WTC11 (cell line): ENCODE measurements at regions not wholly inside any gene's neighbourhood (a gene's known extent, or its start where the extent isn't known, plus 50 kb on each side); places are given as distances from the start of the nearest gene placed in this dataset.

ENCODE experiments used
- CBFB ChIP-seq: sonication (generic); formaldehyde crosslinking; IDR thresholded peaks from 2 replicates; pipeline ENCODE4 v1.8.1; 2022; ENCODE audit warnings: mild to moderate bottlenecking, low read depth, missing genetic modification reagents
- ELF4 ChIP-seq: sonication (generic); formaldehyde crosslinking; IDR thresholded peaks from 2 replicates; pipeline ENCODE4 v1.8.1; 2022; ENCODE audit warnings: low read depth, mild to moderate bottlenecking, moderate library complexity, missing genetic modification reagents
- ESRRA ChIP-seq: sonication (generic); formaldehyde crosslinking; IDR thresholded peaks from 2 replicates; pipeline ENCODE4 v1.8.1; 2022; ENCODE audit warnings: mild to moderate bottlenecking, missing genetic modification reagents, borderline replicate concordance
- FOXJ3 ChIP-seq: sonication (generic); formaldehyde crosslinking; IDR thresholded peaks from 2 replicates; pipeline ENCODE4 v1.9.0; 2021; ENCODE audit warnings: missing genetic modification reagents, mild to moderate bottlenecking, borderline replicate concordance
- NR2C2 ChIP-seq: sonication (generic); formaldehyde crosslinking; IDR thresholded peaks from 2 replicates; pipeline ENCODE4 v1.8.0; 2022; ENCODE audit warnings: mild to moderate bottlenecking, missing genetic modification reagents
- SMAD4 ChIP-seq: sonication (generic); formaldehyde crosslinking; IDR thresholded peaks from 2 replicates; pipeline ENCODE4 v1.8.0; 2022; ENCODE audit warnings: mild to moderate bottlenecking, missing genetic modification reagents
- ZNF232 ChIP-seq: sonication (generic); formaldehyde crosslinking; IDR thresholded peaks from 2 replicates; pipeline ENCODE4 v1.8.0; 2022; ENCODE audit warnings: mild to moderate bottlenecking, missing genetic modification reagents
- TF ChIP-seq, protein P1 (sequence below): sonication (generic); formaldehyde crosslinking; IDR thresholded peaks from 2 replicates; pipeline ENCODE4 v1.8.1; 2022; ENCODE audit warnings: low read depth, missing genetic modification reagents, borderline replicate concordance
- TF ChIP-seq, protein P2 (sequence below): sonication (generic); formaldehyde crosslinking; IDR thresholded peaks from 2 replicates; pipeline ENCODE4 v1.8.1; 2022; ENCODE audit warnings: low read depth, mild to moderate bottlenecking, moderate library complexity, missing genetic modification reagents, borderline replicate concordance
- TF ChIP-seq, protein P3 (sequence below): fragments of 200-600 bp; IDR thresholded peaks from 2 replicates; pipeline ENCODE4 v1.8.0; 2022; ENCODE audit warnings: antibody characterized with exemption
- TF ChIP-seq, protein P4 (sequence below): sonication (generic); formaldehyde crosslinking; IDR thresholded peaks from 2 replicates; pipeline ENCODE4 v1.8.0; 2023; ENCODE audit warnings: missing genetic modification reagents, mild to moderate bottlenecking, borderline replicate concordance
- TF ChIP-seq, protein P5 (sequence below): sonication (generic); formaldehyde crosslinking; IDR thresholded peaks from 2 replicates; pipeline ENCODE4 v1.8.1; 2023; ENCODE audit warnings: mild to moderate bottlenecking, missing genetic modification reagents, borderline replicate concordance
- TF ChIP-seq, protein P6 (sequence below): sonication (generic); formaldehyde crosslinking; conservative IDR thresholded peaks from 2 replicates; pipeline ENCODE4 v1.8.1; 2023; ENCODE audit warnings: mild to moderate bottlenecking, low read depth, missing genetic modification reagents, moderate library complexity
- TF ChIP-seq, protein P7 (sequence below): sonication (generic); formaldehyde crosslinking; IDR thresholded peaks from 2 replicates; pipeline ENCODE4 v1.8.0; 2022; ENCODE audit warnings: mild to moderate bottlenecking, missing genetic modification reagents

DNA sequence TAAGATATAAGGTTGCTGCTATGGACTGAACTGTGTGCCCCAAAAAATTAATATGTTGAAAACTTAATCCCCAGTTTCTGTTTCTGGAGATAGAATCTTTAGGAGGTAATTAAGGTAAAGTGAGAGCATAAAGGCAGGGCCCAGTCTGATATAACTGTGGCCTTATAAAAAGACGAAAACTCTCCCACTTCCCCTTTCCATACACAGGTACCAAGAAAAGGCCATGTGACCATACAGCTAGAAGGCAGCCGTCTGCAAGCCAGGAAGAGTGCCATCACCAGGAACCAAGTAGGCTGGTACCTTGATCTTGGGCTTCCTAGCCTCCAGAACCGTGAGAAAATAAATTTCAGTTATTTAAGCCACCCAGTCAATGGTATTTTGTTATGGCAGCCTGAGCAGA lies 550.3 kb downstream of the SMARCA1 start:
- TF ChIP-seq, protein P1, sequence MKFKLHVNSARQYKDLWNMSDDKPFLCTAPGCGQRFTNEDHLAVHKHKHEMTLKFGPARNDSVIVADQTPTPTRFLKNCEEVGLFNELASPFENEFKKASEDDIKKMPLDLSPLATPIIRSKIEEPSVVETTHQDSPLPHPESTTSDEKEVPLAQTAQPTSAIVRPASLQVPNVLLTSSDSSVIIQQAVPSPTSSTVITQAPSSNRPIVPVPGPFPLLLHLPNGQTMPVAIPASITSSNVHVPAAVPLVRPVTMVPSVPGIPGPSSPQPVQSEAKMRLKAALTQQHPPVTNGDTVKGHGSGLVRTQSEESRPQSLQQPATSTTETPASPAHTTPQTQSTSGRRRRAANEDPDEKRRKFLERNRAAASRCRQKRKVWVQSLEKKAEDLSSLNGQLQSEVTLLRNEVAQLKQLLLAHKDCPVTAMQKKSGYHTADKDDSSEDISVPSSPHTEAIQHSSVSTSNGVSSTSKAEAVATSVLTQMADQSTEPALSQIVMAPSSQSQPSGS: no peak
- no peak for TF ChIP-seq SMAD4 (CRISPR knock-in tag)
- TF ChIP-seq, protein P2, sequence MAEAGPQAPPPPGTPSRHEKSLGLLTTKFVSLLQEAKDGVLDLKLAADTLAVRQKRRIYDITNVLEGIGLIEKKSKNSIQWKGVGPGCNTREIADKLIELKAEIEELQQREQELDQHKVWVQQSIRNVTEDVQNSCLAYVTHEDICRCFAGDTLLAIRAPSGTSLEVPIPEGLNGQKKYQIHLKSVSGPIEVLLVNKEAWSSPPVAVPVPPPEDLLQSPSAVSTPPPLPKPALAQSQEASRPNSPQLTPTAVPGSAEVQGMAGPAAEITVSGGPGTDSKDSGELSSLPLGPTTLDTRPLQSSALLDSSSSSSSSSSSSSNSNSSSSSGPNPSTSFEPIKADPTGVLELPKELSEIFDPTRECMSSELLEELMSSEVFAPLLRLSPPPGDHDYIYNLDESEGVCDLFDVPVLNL: no peak
- TF ChIP-seq, protein P3, sequence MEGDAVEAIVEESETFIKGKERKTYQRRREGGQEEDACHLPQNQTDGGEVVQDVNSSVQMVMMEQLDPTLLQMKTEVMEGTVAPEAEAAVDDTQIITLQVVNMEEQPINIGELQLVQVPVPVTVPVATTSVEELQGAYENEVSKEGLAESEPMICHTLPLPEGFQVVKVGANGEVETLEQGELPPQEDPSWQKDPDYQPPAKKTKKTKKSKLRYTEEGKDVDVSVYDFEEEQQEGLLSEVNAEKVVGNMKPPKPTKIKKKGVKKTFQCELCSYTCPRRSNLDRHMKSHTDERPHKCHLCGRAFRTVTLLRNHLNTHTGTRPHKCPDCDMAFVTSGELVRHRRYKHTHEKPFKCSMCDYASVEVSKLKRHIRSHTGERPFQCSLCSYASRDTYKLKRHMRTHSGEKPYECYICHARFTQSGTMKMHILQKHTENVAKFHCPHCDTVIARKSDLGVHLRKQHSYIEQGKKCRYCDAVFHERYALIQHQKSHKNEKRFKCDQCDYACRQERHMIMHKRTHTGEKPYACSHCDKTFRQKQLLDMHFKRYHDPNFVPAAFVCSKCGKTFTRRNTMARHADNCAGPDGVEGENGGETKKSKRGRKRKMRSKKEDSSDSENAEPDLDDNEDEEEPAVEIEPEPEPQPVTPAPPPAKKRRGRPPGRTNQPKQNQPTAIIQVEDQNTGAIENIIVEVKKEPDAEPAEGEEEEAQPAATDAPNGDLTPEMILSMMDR: no peak
- no peak for TF ChIP-seq ESRRA
- TF ChIP-seq ZNF232: no peak
- TF ChIP-seq ELF4 (CRISPR knock-in tag): no peak
- TF ChIP-seq FOXJ3 (CRISPR knock-in tag): no peak
- TF ChIP-seq CBFB (CRISPR knock-in tag): no peak
- TF ChIP-seq, protein P4, sequence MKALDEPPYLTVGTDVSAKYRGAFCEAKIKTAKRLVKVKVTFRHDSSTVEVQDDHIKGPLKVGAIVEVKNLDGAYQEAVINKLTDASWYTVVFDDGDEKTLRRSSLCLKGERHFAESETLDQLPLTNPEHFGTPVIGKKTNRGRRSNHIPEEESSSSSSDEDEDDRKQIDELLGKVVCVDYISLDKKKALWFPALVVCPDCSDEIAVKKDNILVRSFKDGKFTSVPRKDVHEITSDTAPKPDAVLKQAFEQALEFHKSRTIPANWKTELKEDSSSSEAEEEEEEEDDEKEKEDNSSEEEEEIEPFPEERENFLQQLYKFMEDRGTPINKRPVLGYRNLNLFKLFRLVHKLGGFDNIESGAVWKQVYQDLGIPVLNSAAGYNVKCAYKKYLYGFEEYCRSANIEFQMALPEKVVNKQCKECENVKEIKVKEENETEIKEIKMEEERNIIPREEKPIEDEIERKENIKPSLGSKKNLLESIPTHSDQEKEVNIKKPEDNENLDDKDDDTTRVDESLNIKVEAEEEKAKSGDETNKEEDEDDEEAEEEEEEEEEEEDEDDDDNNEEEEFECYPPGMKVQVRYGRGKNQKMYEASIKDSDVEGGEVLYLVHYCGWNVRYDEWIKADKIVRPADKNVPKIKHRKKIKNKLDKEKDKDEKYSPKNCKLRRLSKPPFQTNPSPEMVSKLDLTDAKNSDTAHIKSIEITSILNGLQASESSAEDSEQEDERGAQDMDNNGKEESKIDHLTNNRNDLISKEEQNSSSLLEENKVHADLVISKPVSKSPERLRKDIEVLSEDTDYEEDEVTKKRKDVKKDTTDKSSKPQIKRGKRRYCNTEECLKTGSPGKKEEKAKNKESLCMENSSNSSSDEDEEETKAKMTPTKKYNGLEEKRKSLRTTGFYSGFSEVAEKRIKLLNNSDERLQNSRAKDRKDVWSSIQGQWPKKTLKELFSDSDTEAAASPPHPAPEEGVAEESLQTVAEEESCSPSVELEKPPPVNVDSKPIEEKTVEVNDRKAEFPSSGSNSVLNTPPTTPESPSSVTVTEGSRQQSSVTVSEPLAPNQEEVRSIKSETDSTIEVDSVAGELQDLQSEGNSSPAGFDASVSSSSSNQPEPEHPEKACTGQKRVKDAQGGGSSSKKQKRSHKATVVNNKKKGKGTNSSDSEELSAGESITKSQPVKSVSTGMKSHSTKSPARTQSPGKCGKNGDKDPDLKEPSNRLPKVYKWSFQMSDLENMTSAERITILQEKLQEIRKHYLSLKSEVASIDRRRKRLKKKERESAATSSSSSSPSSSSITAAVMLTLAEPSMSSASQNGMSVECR (CRISPR knock-in tag): no peak
- TF ChIP-seq, protein P5, sequence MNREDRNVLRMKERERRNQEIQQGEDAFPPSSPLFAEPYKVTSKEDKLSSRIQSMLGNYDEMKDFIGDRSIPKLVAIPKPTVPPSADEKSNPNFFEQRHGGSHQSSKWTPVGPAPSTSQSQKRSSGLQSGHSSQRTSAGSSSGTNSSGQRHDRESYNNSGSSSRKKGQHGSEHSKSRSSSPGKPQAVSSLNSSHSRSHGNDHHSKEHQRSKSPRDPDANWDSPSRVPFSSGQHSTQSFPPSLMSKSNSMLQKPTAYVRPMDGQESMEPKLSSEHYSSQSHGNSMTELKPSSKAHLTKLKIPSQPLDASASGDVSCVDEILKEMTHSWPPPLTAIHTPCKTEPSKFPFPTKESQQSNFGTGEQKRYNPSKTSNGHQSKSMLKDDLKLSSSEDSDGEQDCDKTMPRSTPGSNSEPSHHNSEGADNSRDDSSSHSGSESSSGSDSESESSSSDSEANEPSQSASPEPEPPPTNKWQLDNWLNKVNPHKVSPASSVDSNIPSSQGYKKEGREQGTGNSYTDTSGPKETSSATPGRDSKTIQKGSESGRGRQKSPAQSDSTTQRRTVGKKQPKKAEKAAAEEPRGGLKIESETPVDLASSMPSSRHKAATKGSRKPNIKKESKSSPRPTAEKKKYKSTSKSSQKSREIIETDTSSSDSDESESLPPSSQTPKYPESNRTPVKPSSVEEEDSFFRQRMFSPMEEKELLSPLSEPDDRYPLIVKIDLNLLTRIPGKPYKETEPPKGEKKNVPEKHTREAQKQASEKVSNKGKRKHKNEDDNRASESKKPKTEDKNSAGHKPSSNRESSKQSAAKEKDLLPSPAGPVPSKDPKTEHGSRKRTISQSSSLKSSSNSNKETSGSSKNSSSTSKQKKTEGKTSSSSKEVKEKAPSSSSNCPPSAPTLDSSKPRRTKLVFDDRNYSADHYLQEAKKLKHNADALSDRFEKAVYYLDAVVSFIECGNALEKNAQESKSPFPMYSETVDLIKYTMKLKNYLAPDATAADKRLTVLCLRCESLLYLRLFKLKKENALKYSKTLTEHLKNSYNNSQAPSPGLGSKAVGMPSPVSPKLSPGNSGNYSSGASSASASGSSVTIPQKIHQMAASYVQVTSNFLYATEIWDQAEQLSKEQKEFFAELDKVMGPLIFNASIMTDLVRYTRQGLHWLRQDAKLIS (CRISPR knock-in tag): no peak
- TF ChIP-seq, protein P6, sequence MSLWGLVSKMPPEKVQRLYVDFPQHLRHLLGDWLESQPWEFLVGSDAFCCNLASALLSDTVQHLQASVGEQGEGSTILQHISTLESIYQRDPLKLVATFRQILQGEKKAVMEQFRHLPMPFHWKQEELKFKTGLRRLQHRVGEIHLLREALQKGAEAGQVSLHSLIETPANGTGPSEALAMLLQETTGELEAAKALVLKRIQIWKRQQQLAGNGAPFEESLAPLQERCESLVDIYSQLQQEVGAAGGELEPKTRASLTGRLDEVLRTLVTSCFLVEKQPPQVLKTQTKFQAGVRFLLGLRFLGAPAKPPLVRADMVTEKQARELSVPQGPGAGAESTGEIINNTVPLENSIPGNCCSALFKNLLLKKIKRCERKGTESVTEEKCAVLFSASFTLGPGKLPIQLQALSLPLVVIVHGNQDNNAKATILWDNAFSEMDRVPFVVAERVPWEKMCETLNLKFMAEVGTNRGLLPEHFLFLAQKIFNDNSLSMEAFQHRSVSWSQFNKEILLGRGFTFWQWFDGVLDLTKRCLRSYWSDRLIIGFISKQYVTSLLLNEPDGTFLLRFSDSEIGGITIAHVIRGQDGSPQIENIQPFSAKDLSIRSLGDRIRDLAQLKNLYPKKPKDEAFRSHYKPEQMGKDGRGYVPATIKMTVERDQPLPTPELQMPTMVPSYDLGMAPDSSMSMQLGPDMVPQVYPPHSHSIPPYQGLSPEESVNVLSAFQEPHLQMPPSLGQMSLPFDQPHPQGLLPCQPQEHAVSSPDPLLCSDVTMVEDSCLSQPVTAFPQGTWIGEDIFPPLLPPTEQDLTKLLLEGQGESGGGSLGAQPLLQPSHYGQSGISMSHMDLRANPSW: no peak
- TF ChIP-seq NR2C2: no peak
- TF ChIP-seq, protein P7, sequence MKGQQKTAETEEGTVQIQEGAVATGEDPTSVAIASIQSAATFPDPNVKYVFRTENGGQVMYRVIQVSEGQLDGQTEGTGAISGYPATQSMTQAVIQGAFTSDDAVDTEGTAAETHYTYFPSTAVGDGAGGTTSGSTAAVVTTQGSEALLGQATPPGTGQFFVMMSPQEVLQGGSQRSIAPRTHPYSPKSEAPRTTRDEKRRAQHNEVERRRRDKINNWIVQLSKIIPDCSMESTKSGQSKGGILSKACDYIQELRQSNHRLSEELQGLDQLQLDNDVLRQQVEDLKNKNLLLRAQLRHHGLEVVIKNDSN: no peak
